Neural cell (in vitro differentiated cells): ENCODE measurements at regions not wholly inside any gene's neighbourhood (a gene's known extent, or its start where the extent isn't known, plus 50 kb on each side); places are given as distances from the start of the nearest gene placed in this dataset.
A peak's percentile ranks its signal among the peaks of the same experiment; 100 is the strongest.

Source experiments
- H2AFZ ChIP-seq: fragments of 200-600, 300-800 bp; sonication (generic), shearing (Covaris generic); 2 replicates; pipeline ENCODE4 v1.6.0; 2014; ENCODE audit warnings: low read depth, mild to moderate bottlenecking, antibody characterized with exemption, low read length, moderate library complexity
- H3F3A ChIP-seq: fragments of 200-600 bp; shearing (Covaris generic); 2 replicates; pipeline ENCODE4 v1.6.1; 2016; ENCODE audit warnings: mild to moderate bottlenecking, moderate library complexity, mixed read lengths, antibody characterized with exemption, low read length; ENCODE audit not compliant: insufficient read depth, poor library complexity, severe bottlenecking
- H3K27ac ChIP-seq: fragments of 200-600, 300-800 bp; sonication (generic), shearing (Covaris generic); 2 replicates; pipeline ENCODE4 v1.5.1; 2014; ENCODE audit warnings: mild to moderate bottlenecking, low read length, moderate library complexity
- H3K27me3 ChIP-seq: fragments of 300-800, 200-600 bp; sonication (generic), shearing (Covaris generic); 2 replicates; pipeline ENCODE4 v1.6.0; 2014; ENCODE audit warnings: mild to moderate bottlenecking, low read depth, low read length, moderate library complexity; ENCODE audit not compliant: insufficient read depth
- H3K36me3 ChIP-seq: fragments of 300-800, 200-600 bp; sonication (generic), shearing (Covaris generic); 2 replicates; pipeline ENCODE4 v1.5.1; 2014; ENCODE audit warnings: mild to moderate bottlenecking, antibody characterized with exemption, low read length, moderate library complexity; ENCODE audit not compliant: insufficient read depth
- H3K4me2 ChIP-seq: fragments of 300-800, 200-600 bp; sonication (generic), shearing (Covaris generic); 2 replicates; pipeline ENCODE4 v1.6.0; 2014; ENCODE audit warnings: mild to moderate bottlenecking, low read length
- H3K4me3 ChIP-seq: fragments of 300-800, 200-600 bp; sonication (generic), shearing (Covaris generic); 2 replicates; pipeline ENCODE4 v1.5.1; 2014; ENCODE audit warnings: mild to moderate bottlenecking, low read length, moderate library complexity
- H3K79me2 ChIP-seq: fragments of 200-600 bp; shearing (Covaris generic); replicated peaks from 2 replicates; pipeline ENCODE4 v1.6.0; 2014; ENCODE audit warnings: mild to moderate bottlenecking, low read length, moderate library complexity; ENCODE audit not compliant: insufficient read depth
- H3K9ac ChIP-seq: fragments of 300-800, 200-600 bp; sonication (generic), shearing (Covaris generic); 2 replicates; pipeline ENCODE4 v1.6.1; 2016; ENCODE audit warnings: mild to moderate bottlenecking, low read length, mixed read lengths
- H3K9me2 ChIP-seq: fragments of 200-600 bp; shearing (Covaris generic); 2 replicates; pipeline ENCODE4 v1.6.1; 2016; ENCODE audit warnings: mild to moderate bottlenecking, low read length, mixed read lengths; ENCODE audit not compliant: insufficient read depth
- H3K9me3 ChIP-seq: fragments of 200-600, 300-800 bp; sonication (generic), shearing (Covaris generic); 2 replicates; pipeline ENCODE4 v1.6.1; 2016; ENCODE audit warnings: mild to moderate bottlenecking, mixed run types, low read length, moderate library complexity, mixed read lengths
- H4K20me1 ChIP-seq: fragments of 200-600 bp; shearing (Covaris generic); 2 replicates; pipeline ENCODE4 v1.6.1; 2016; ENCODE audit warnings: mild to moderate bottlenecking, mixed run types; ENCODE audit not compliant: insufficient read depth
- CTCF ChIP-seq: fragments of 450-650 bp; IDR thresholded peaks from 2 replicates; pipeline ENCODE4 v1.5.1; 2014; ENCODE audit warnings: antibody characterized with exemption, mild to moderate bottlenecking, moderate library complexity; ENCODE audit not compliant: poor library complexity, severe bottlenecking
- EP300 ChIP-seq: fragments of 450-650 bp; conservative IDR thresholded peaks from 2 replicates; pipeline ENCODE4 v1.6.1; 2014; ENCODE audit warnings: antibody characterized with exemption, mild to moderate bottlenecking, moderate library complexity; ENCODE audit not compliant: poor library complexity, severe bottlenecking
- EZH2 ChIP-seq: fragments of 200-600, 300-800 bp; shearing (Covaris generic), sonication (generic); IDR thresholded peaks from 2 replicates; pipeline ENCODE4 v1.6.1; 2014; ENCODE audit warnings: antibody characterized with exemption, low read length, borderline replicate concordance, mild to moderate bottlenecking; ENCODE audit not compliant: insufficient read depth, poor library complexity, severe bottlenecking
- MXI1 ChIP-seq: fragments of 450-650 bp; conservative IDR thresholded peaks from 2 replicates; pipeline ENCODE4 v1.6.1; 2014; ENCODE audit warnings: antibody characterized with exemption, mild to moderate bottlenecking; ENCODE audit not compliant: poor library complexity, severe bottlenecking
- POLR2AphosphoS5 ChIP-seq: IDR thresholded peaks from 2 replicates; pipeline ENCODE4 v1.6.1; 2012
- RAD21 ChIP-seq: fragments of 450-650 bp; conservative IDR thresholded peaks from 2 replicates; pipeline ENCODE4 v1.6.1; 2014; ENCODE audit warnings: antibody characterized with exemption, mild to moderate bottlenecking, moderate library complexity
- REST ChIP-seq: IDR thresholded peaks from 2 replicates; pipeline ENCODE4 v1.6.1; 2012; ENCODE audit warnings: borderline replicate concordance
- SMC3 ChIP-seq: fragments of 450-650 bp; conservative IDR thresholded peaks from 2 replicates; pipeline ENCODE4 v1.6.1; 2014; ENCODE audit warnings: antibody characterized with exemption, mild to moderate bottlenecking, moderate library complexity; ENCODE audit not compliant: poor library complexity
- TAF1 ChIP-seq: IDR thresholded peaks from 2 replicates; pipeline ENCODE4 v1.6.1; 2012; ENCODE audit warnings: low read depth

- Histone ChIP-seq H3K27ac (peak overlapping the region; percentile 42), H3K9ac (no peak overlapping the region), H3K27me3 (no peaks in the 10 kb centered on the region), H3K79me2 (no peaks in the 10 kb centered on the region), H3K36me3 (no peaks in the 10 kb centered on the region), H4K20me1 (no peaks in the 10 kb centered on the region), H3K9me3 (no peaks in the 10 kb centered on the region), H3K4me2 (no peak overlapping the region), H3K9me2 (no peaks in the 10 kb centered on the region), H3K4me3 (no peak overlapping the region), H2AFZ (no peak overlapping the region), H3F3A (no peaks in the 10 kb centered on the region)
- no peak for TF ChIP-seq SMC3
- no peak for TF ChIP-seq MXI1
- TF ChIP-seq RAD21: no peak
- no peak for TF ChIP-seq REST
- no peak for TF ChIP-seq CTCF
- TF ChIP-seq POLR2AphosphoS5: no peak
- no peak for TF ChIP-seq EP300
- TF ChIP-seq EZH2: no peak
- TF ChIP-seq TAF1: no peak
These were observed 471.9 kb upstream of the CELF2 start for GRCh38 chr10:10545771-10546170.

- H3K4me3 ChIP-seq: no peak overlapping the region
- peak overlapping the region; percentile 45 for H2AFZ ChIP-seq
- H3K36me3 ChIP-seq: no peaks in the 10 kb centered on the region
- H3K9me2 ChIP-seq: no peaks in the 10 kb centered on the region
- no peaks in the 10 kb centered on the region for H3K79me2 ChIP-seq
- H3K9ac ChIP-seq: no peak overlapping the region
- H4K20me1 ChIP-seq: no peaks in the 10 kb centered on the region
- no peaks in the 10 kb centered on the region for H3K27me3 ChIP-seq
- H3K4me2 ChIP-seq: no peak overlapping the region
- H3K9me3 ChIP-seq: no peaks in the 10 kb centered on the region
- no peaks in the 10 kb centered on the region for H3F3A ChIP-seq
- H3K27ac ChIP-seq: no peak overlapping the region
- TF ChIP-seq CTCF (no peak), TAF1 (no peak), EP300 (no peak), RAD21 (no peak), REST (no peak), POLR2AphosphoS5 (no peak), MXI1 (no peak)
These were observed 465.9 kb upstream of the CELF2 start for GRCh38 chr10:10551596-10552301.
